Testis (tissue), 2 donors: ENCODE measurements at regions not wholly inside any gene's neighbourhood (a gene's known extent, or its start where the extent isn't known, plus 50 kb on each side); places are given as distances from the start of the nearest gene placed in this dataset.
A peak's percentile ranks its signal among the peaks of the same experiment; 100 is the strongest.
"Not testable (repeated sequence)": the region's sequence is repeated elsewhere in the genome, so short reads cannot be mapped to it uniquely, and the experiment has no call there.

Experiments
- CTCF ChIP-seq, 3 experiments: fragments of 450-650 bp in 2 of 3; fragments of 200-600 bp in 1 of 3; sonication (generic) in 1 of 3; IDR thresholded peaks; one replicate each; pipeline ENCODE4 v1.5.1; 2016 to 2019; ENCODE audit warnings: antibody characterized with exemption in 3 of 3, mild to moderate bottlenecking in 2 of 3, moderate library complexity in 1 of 3
- POLR2A ChIP-seq: fragments of 450-650 bp; IDR thresholded peaks from one replicate; pipeline ENCODE4 v1.6.1; 2017; ENCODE audit warnings: antibody characterized with exemption, mild to moderate bottlenecking, moderate library complexity

GRCh38 chr21:28051649-28052048, 941.0 kb downstream of the LTN1 start:
- peak; percentile 46 to 64 (median 60) for TF ChIP-seq CTCF (IDR thresholded peaks at IDR 0.05)
- TF ChIP-seq POLR2A: not testable (repeated sequence)
